HG03139 (cell line): ENCODE measurements at regions not wholly inside any gene's neighbourhood (a gene's known extent, or its start where the extent isn't known, plus 50 kb on each side); places are given as distances from the start of the nearest gene placed in this dataset.
"Not testable (repeated sequence)": the region's sequence is repeated elsewhere in the genome, so short reads cannot be mapped to it uniquely, and the experiment has no call there.

Source experiments
- ATAC-seq: cut with Tn5 transposase; IDR thresholded peaks from one replicate; pipeline ENCODE4 v1.9.1; 2021; ENCODE audit not compliant: unreplicated experiment

- ATAC-seq: no peak
Measured at GRCh38 chr2:18047213-18047611, 168.7 kb downstream of the KCNS3 start.

- ATAC-seq: no peak
Measured at GRCh38 chr2:18046558-18047212, 168.2 kb downstream of the KCNS3 start.

- ATAC-seq: no peak
Measured at GRCh38 chr2:18046017-18046416, 167.6 kb downstream of the KCNS3 start.

- no peak for ATAC-seq
Measured at GRCh38 chr2:18045230-18045629, 166.8 kb downstream of the KCNS3 start.

- not testable (repeated sequence) for ATAC-seq
Measured at GRCh38 chr2:18017381-18017780, 138.9 kb downstream of the KCNS3 start.

GRCh38 chr2:18009891-18010290 lies 131.4 kb downstream of the KCNS3 start:
- ATAC-seq: no peak

GRCh38 chr2:18005411-18005810 lies 126.9 kb downstream of the KCNS3 start:
- ATAC-seq: no peak

- no peak for ATAC-seq
Measured at GRCh38 chr2:18001671-18002070, 123.2 kb downstream of the KCNS3 start.

- ATAC-seq: no peak
Measured at GRCh38 chr2:17996978-17997377, 118.5 kb downstream of the KCNS3 start.

GRCh38 chr2:17995593-17995992 lies 117.1 kb downstream of the KCNS3 start:
- ATAC-seq: no peak
